ENCODE measurements at regions not wholly inside any gene's neighbourhood (a gene's known extent, or its start where the extent isn't known, plus 50 kb on each side); places are given as distances from the start of the nearest gene placed in this dataset.

GRCh38 chr4:26248647-26249046 lies 72.2 kb upstream of the RBPJ start:
- TF ChIP-seq CTCF (IDR thresholded peaks at IDR 0.05 in 4 of 5, conservative IDR thresholded peaks at IDR 0.05 in 1 of 5), result no peak
- TF ChIP-seq POLR2A (IDR thresholded peaks at IDR 0.05), result no peak
